Left lung (tissue), 4 donors: ENCODE measurements at regions not wholly inside any gene's neighbourhood (a gene's known extent, or its start where the extent isn't known, plus 50 kb on each side); places are given as distances from the start of the nearest gene placed in this dataset.
"Not testable (repeated sequence)": the region's sequence is repeated elsewhere in the genome, so short reads cannot be mapped to it uniquely, and the experiment has no call there.

Experiments
- ATAC-seq: fragments of 200-7000 bp; cut with Tn5 transposase; one replicate; pipeline ENCODE4 v1.9.1; 2020; ENCODE audit warnings: moderate library complexity
- DNase-seq, 4 donors: peaks; one replicate each; pipeline ENCODE4 v3.0.0-alpha.2; 2013 to 2020
- H3K27ac ChIP-seq, 2 donors: fragments of 200-600 bp; sonication (generic) in 1 of 2; one replicate each; pipeline versions ENCODE4 v1.5.0 to v1.8.0; 2020 to 2021
- H3K27me3 ChIP-seq, 2 donors: fragments of 200-600 bp; sonication (generic) in 1 of 2; one replicate each; pipeline versions ENCODE4 v1.5.0 to v1.8.0; 2020 to 2021
- H3K36me3 ChIP-seq, 2 donors: fragments of 200-600 bp; sonication (generic) in 1 of 2; one replicate each; pipeline versions ENCODE4 v1.5.0 to v1.8.0; 2020 to 2021
- H3K4me1 ChIP-seq, 2 donors: fragments of 200-600 bp; one replicate each; pipeline ENCODE4 v1.8.0; 2021
- H3K4me3 ChIP-seq, 2 donors: fragments of 200-600 bp; sonication (generic) in 1 of 2; one replicate each; pipeline versions ENCODE4 v1.5.0 to v1.8.0; 2020 to 2021; ENCODE audit warnings: mild to moderate bottlenecking in 1 of 2
- H3K9me3 ChIP-seq, 2 donors: fragments of 200-600 bp; sonication (generic) in 1 of 2; one replicate each; pipeline versions ENCODE4 v1.5.0 to v1.8.0; 2020 to 2021
- CTCF ChIP-seq, 2 donors: fragments of 200-600 bp; sonication (generic) in 1 of 2; IDR thresholded peaks; one replicate each; pipeline versions ENCODE4 v1.5.0 to v1.8.0; 2021; ENCODE audit warnings: antibody characterized with exemption in 2 of 2
- intact Hi-C, 2 donors: fragments of 100-400 bp; cut with DNase I; formaldehyde crosslinking; loops; one replicate each; pipeline versions ENCODE4 v1.11.2 to v1.14.2; 2022
- donor health status: DM: no; HTN: yes; CAD: no.
- donor health status: DM: no; HTN: no; CAD: no.

- DNase-seq (peak in 1 of 4 donors; percentile 54), ATAC-seq (peak; percentile 65)
- Histone ChIP-seq H3K9me3 (no peaks in the 10 kb centered on the region), H3K27me3 (no peaks in the 10 kb centered on the region), H3K27ac (no peak overlapping the region), H3K36me3 (no peaks in the 10 kb centered on the region), H3K4me1 (no peaks in the 10 kb centered on the region), H3K4me3 (no peak overlapping the region)
- no peak for TF ChIP-seq CTCF (IDR thresholded peaks at IDR 0.05)
- intact Hi-C loops = no loop called here
Observed at GRCh38 chr6:149140137-149140909, 177.2 kb upstream of the TAB2 start.

GRCh38 chr6:149140910-149141290 is 176.6 kb upstream of the TAB2 start:
- no peaks in the 10 kb centered on the region for H3K36me3 ChIP-seq

GRCh38 chr6:149142924-149143429 is 174.5 kb upstream of the TAB2 start:
- H3K36me3 ChIP-seq = no peaks in the 10 kb centered on the region
- intact Hi-C loops = no loop called here
- H3K4me1 ChIP-seq = no peaks in the 10 kb centered on the region
- TF ChIP-seq CTCF (IDR thresholded peaks at IDR 0.05) = no peak
- no peak overlapping the region for H3K4me3 ChIP-seq
- DNase-seq (no peak), ATAC-seq (no peak)
- no peaks in the 10 kb centered on the region for H3K27me3 ChIP-seq
- no peaks in the 10 kb centered on the region for H3K9me3 ChIP-seq
- no peak overlapping the region for H3K27ac ChIP-seq

More at GRCh38 chr6:149140910-149141290, 176.6 kb upstream of the TAB2 start:
- Histone ChIP-seq H3K9me3 (no peaks in the 10 kb centered on the region), H3K27ac (no peak overlapping the region), H3K4me1 (no peaks in the 10 kb centered on the region), H3K4me3 (no peak overlapping the region), H3K27me3 (no peaks in the 10 kb centered on the region)
- TF ChIP-seq CTCF (IDR thresholded peaks at IDR 0.05) = no peak
- intact Hi-C loops = no loop called here
- DNase-seq = no peak
- ATAC-seq = no peak

- intact Hi-C loops, H3K9me3 ChIP-seq, H3K36me3 ChIP-seq, DNase-seq, H3K27ac ChIP-seq, H3K27me3 ChIP-seq, H3K4me1 ChIP-seq, ATAC-seq, H3K4me3 ChIP-seq: not testable (repeated sequence)
Observed at GRCh38 chr6:149145800-149146199, 171.7 kb upstream of the TAB2 start.

GRCh38 chr6:149147195-149147594 is 170.3 kb upstream of the TAB2 start:
- no peak overlapping the region for H3K4me3 ChIP-seq

More at GRCh38 chr6:149147195-149147594, 170.3 kb upstream of the TAB2 start:
- TF ChIP-seq CTCF (IDR thresholded peaks at IDR 0.05) = no peak
- Histone ChIP-seq H3K36me3 (no peaks in the 10 kb centered on the region), H3K9me3 (no peaks in the 10 kb centered on the region), H3K27ac (no peak overlapping the region), H3K4me1 (no peaks in the 10 kb centered on the region), H3K27me3 (no peaks in the 10 kb centered on the region)
- DNase-seq (no peak), ATAC-seq (no peak)
- intact Hi-C loops = no loop called here
